ENCODE measurements at regions not wholly inside any gene's neighbourhood (a gene's known extent, or its start where the extent isn't known, plus 50 kb on each side); places are given as distances from the start of the nearest gene placed in this dataset.

DNA sequence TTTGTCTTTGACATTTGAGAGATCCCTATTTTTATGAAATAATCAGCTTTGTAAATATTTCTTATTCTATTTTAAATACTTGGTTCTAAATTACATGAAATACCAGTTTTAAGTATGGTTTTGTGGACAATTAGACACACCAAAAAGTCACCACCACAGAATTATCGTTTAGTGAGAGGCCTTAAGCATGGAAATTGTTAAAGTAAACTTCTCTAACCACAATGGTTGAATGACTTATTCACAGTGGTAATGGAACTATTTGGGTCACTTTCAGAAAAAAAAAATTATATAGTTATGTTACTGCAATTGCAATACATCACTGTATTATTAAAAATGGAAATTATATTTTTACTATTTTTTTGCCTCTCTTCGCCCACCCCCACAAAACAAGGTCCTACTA is 1252.5 kb downstream of the EFNA5 start:
- no peaks in the 10 kb centered on the region for H4K20me1 ChIP-seq (ENCODE audit: control insufficient read depth, insufficient read depth, low read length, poor library complexity, severe bottlenecking)
- ATAC-seq (ENCODE audit: low read depth) (no peak), DNase-seq (no peak)
- H3K27ac Mint-ChIP-seq, result no peak overlapping the region
- H3K4me3 Mint-ChIP-seq, result no peak overlapping the region
- no peak overlapping the region for H3K4me3 ChIP-seq (ENCODE audit: control extremely low read depth in 1 of 5, extremely low read depth in 1 of 5, insufficient read depth in 1 of 5, low read depth in 2 of 5, low read length in 4 of 5)
- no peaks in the 10 kb centered on the region for H3K27me3 Mint-ChIP-seq
- H3K9ac ChIP-seq (ENCODE audit: low read length), result no peak overlapping the region
- ChIA-PET POLR2A (no interaction called here), CTCF (no interaction called here)
- H3K4me2 ChIP-seq (replicated peaks; ENCODE audit: low read depth, low read length, poor library complexity, severe bottlenecking), result no peak overlapping the region
- no peaks in the 10 kb centered on the region for H3K36me3 ChIP-seq (replicated peaks in 1 of 2; ENCODE audit: control extremely low read depth in 1 of 2, control insufficient read depth in 1 of 2, extremely low read depth in 1 of 2, insufficient read depth in 2 of 2, low read length in 1 of 2)
- no peak overlapping the region for H3K27ac ChIP-seq (ENCODE audit: low read length in 2 of 2)
- intact Hi-C loops (cut with micrococcal nuclease), result no loop called here
- H3K9me3 ChIP-seq (ENCODE audit: control extremely low read depth in 1 of 3, control insufficient read depth in 2 of 3, insufficient read depth in 1 of 3, low read length in 2 of 3), result peaks cover 0 to 7% (median 0%) of the 10 kb centered on the region in 3 donors
- no peak overlapping the region for H2AFZ ChIP-seq (ENCODE audit: insufficient read depth, low read depth, low read length, poor library complexity, severe bottlenecking)
- no CpG with 5 or more reads among the region's 2 CpGs for WGBS (ENCODE audit: insufficient coverage)
- no peaks in the 10 kb centered on the region for H3K9me3 Mint-ChIP-seq (ENCODE audit: insufficient read depth)
- H3K79me2 ChIP-seq (ENCODE audit: control insufficient read depth, insufficient read depth, low read length), result no peaks in the 10 kb centered on the region
- no peaks in the 10 kb centered on the region for H3K27me3 ChIP-seq (replicated peaks in 1 of 4; ENCODE audit: control extremely low read depth in 1 of 4, control insufficient read depth in 3 of 4, insufficient read depth in 4 of 4, low read length in 3 of 4)
- no peaks in the 10 kb centered on the region for H3K4me1 Mint-ChIP-seq
- TF ChIP-seq EZH2 (IDR thresholded peaks at IDR 0.05; ENCODE audit: borderline replicate concordance, insufficient read depth, low read depth, low read length, poor library complexity, severe bottlenecking), result no peak
- TF ChIP-seq, protein P1, sequence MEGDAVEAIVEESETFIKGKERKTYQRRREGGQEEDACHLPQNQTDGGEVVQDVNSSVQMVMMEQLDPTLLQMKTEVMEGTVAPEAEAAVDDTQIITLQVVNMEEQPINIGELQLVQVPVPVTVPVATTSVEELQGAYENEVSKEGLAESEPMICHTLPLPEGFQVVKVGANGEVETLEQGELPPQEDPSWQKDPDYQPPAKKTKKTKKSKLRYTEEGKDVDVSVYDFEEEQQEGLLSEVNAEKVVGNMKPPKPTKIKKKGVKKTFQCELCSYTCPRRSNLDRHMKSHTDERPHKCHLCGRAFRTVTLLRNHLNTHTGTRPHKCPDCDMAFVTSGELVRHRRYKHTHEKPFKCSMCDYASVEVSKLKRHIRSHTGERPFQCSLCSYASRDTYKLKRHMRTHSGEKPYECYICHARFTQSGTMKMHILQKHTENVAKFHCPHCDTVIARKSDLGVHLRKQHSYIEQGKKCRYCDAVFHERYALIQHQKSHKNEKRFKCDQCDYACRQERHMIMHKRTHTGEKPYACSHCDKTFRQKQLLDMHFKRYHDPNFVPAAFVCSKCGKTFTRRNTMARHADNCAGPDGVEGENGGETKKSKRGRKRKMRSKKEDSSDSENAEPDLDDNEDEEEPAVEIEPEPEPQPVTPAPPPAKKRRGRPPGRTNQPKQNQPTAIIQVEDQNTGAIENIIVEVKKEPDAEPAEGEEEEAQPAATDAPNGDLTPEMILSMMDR (IDR thresholded peaks at IDR 0.05), result no peak
- H3K4me1 ChIP-seq (ENCODE audit: control insufficient read depth in 2 of 2, insufficient read depth in 2 of 2, low read length in 2 of 2), result no peaks in the 10 kb centered on the region

DNA sequence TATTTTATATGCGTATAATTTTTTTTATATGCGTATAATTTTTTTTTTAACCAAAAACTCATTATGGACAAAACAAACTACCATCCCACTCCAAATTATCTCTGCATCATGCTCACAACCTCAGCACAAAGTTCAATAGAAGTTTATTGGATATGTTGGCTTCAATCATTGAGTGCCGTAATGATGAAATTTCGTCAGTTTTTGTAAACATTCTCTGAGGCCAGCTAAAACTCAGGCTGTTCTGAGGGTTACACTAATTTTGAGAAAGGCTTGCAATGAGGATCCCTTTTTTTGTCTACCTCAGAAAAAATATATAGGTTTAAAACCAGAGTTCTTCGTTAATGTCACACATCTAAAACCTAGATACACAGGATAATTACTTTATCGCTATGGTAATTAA is 1253.2 kb downstream of the EFNA5 start:
- no peaks in the 10 kb centered on the region for H3K27me3 ChIP-seq (replicated peaks in 1 of 4; ENCODE audit: control extremely low read depth in 1 of 4, control insufficient read depth in 3 of 4, insufficient read depth in 4 of 4, low read length in 3 of 4)
- DNase-seq (no peak), ATAC-seq (ENCODE audit: low read depth) (no peak)
- no peak overlapping the region for H3K4me2 ChIP-seq (replicated peaks; ENCODE audit: low read depth, low read length, poor library complexity, severe bottlenecking)
- Mint-ChIP-seq H3K4me1 (no peaks in the 10 kb centered on the region), H3K9me3 (ENCODE audit: insufficient read depth) (no peaks in the 10 kb centered on the region), H3K27ac (no peak overlapping the region), H3K4me3 (no peak overlapping the region), H3K27me3 (no peaks in the 10 kb centered on the region)
- H3K4me1 ChIP-seq (ENCODE audit: control insufficient read depth in 2 of 2, insufficient read depth in 2 of 2, low read length in 2 of 2), result no peaks in the 10 kb centered on the region
- 60% methylated on average over 1 of the region's 6 CpGs for WGBS (ENCODE audit: insufficient coverage)
- TF ChIP-seq, protein P1 (IDR thresholded peaks at IDR 0.05), result no peak
- no peak for TF ChIP-seq EZH2 (IDR thresholded peaks at IDR 0.05; ENCODE audit: borderline replicate concordance, insufficient read depth, low read depth, low read length, poor library complexity, severe bottlenecking)
- no peak overlapping the region for H3K4me3 ChIP-seq (ENCODE audit: control extremely low read depth in 1 of 5, extremely low read depth in 1 of 5, insufficient read depth in 1 of 5, low read depth in 2 of 5, low read length in 4 of 5)
- no peak overlapping the region for H3K27ac ChIP-seq (ENCODE audit: low read length in 2 of 2)
- CTCF ChIA-PET, result no interaction called here
- H3K79me2 ChIP-seq (ENCODE audit: control insufficient read depth, insufficient read depth, low read length), result no peaks in the 10 kb centered on the region
- no peaks in the 10 kb centered on the region for H3K36me3 ChIP-seq (replicated peaks in 1 of 2; ENCODE audit: control extremely low read depth in 1 of 2, control insufficient read depth in 1 of 2, extremely low read depth in 1 of 2, insufficient read depth in 2 of 2, low read length in 1 of 2)
- no peak overlapping the region for H3K9ac ChIP-seq (ENCODE audit: low read length)
- H2AFZ ChIP-seq (ENCODE audit: insufficient read depth, low read depth, low read length, poor library complexity, severe bottlenecking), result no peak overlapping the region
- no peaks in the 10 kb centered on the region for H4K20me1 ChIP-seq (ENCODE audit: control insufficient read depth, insufficient read depth, low read length, poor library complexity, severe bottlenecking)
- POLR2A ChIA-PET, result no interaction called here
- peaks cover 0 to 4% (median 0%) of the 10 kb centered on the region in 3 donors for H3K9me3 ChIP-seq (ENCODE audit: control extremely low read depth in 1 of 3, control insufficient read depth in 2 of 3, insufficient read depth in 1 of 3, low read length in 2 of 3)
- intact Hi-C loops (cut with micrococcal nuclease), result no loop called here
